Fibroblast of the aortic adventitia (primary cell): ENCODE measurements at regions not wholly inside any gene's neighbourhood (a gene's known extent, or its start where the extent isn't known, plus 50 kb on each side); places are given as distances from the start of the nearest gene placed in this dataset.

Experiments used
- DNase-seq: peaks from one replicate; pipeline ENCODE4 v3.0.0-alpha.2; 2010; ENCODE audit warnings: low read depth
- H3K4me3 ChIP-seq: 2 replicates; pipeline ENCODE4 v1.5.1; 2011; ENCODE audit warnings: low read depth, mild to moderate bottlenecking, control low read depth, low read length, moderate library complexity
- CTCF ChIP-seq: IDR thresholded peaks from 2 replicates; pipeline ENCODE4 v1.5.1; 2011; ENCODE audit warnings: mild to moderate bottlenecking, low read length, control low read depth, inconsistent platforms; ENCODE audit not compliant: insufficient read depth

- no peak for TF ChIP-seq CTCF
- no peak overlapping the region for H3K4me3 ChIP-seq
- DNase-seq = no peak
These were observed 152.8 kb downstream of the LRIG3 start for GRCh38 chr12:58767496-58767895.

GRCh38 chr12:58773986-58774385 is 146.3 kb downstream of the LRIG3 start:
- peak; percentile 11 for DNase-seq
- TF ChIP-seq CTCF = no peak
- no peak overlapping the region for H3K4me3 ChIP-seq

GRCh38 chr12:58774731-58775130 is 145.6 kb downstream of the LRIG3 start:
- no peak overlapping the region for H3K4me3 ChIP-seq
- TF ChIP-seq CTCF = no peak
- no peak for DNase-seq

GRCh38 chr12:58775396-58775795 is 144.9 kb downstream of the LRIG3 start:
- TF ChIP-seq CTCF = no peak
- no peak for DNase-seq
- no peak overlapping the region for H3K4me3 ChIP-seq

GRCh38 chr12:58776144-58776543 is 144.2 kb downstream of the LRIG3 start:
- no peak for DNase-seq
- no peak overlapping the region for H3K4me3 ChIP-seq

GRCh38 chr12:58777815-58778214 is 142.5 kb downstream of the LRIG3 start:
- H3K4me3 ChIP-seq = no peak overlapping the region
- DNase-seq = no peak
- no peak for TF ChIP-seq CTCF

More at GRCh38 chr12:58776144-58776543, 144.2 kb downstream of the LRIG3 start:
- no peak for TF ChIP-seq CTCF

- H3K4me3 ChIP-seq = no peak overlapping the region
- TF ChIP-seq CTCF = no peak
- DNase-seq = no peak
These were observed 138.7 kb downstream of the LRIG3 start for GRCh38 chr12:58781609-58782008.
